ENCODE measurements at regions not wholly inside any gene's neighbourhood (a gene's known extent, or its start where the extent isn't known, plus 50 kb on each side); places are given as distances from the start of the nearest gene placed in this dataset.

DNA sequence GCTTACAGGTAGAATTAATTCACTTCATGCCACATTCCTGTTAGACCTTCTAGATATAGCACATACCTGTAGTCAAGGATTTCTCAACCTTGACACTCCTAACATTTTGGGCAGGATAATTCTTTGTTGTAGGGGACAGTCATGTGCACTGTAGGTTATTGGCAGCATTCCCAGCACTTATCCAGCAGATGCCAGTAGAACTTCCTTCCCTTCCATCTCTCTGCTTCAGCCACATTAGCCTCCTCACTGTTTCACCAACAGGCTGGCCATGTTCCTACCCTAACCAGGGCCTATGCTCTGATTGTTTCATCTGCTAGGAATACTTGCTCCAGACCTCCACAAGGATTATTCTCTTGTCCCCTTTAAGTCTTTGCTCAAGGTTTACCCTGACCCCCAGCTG is 68.0 kb upstream of the STAC start:
- TF ChIP-seq, protein P1, sequence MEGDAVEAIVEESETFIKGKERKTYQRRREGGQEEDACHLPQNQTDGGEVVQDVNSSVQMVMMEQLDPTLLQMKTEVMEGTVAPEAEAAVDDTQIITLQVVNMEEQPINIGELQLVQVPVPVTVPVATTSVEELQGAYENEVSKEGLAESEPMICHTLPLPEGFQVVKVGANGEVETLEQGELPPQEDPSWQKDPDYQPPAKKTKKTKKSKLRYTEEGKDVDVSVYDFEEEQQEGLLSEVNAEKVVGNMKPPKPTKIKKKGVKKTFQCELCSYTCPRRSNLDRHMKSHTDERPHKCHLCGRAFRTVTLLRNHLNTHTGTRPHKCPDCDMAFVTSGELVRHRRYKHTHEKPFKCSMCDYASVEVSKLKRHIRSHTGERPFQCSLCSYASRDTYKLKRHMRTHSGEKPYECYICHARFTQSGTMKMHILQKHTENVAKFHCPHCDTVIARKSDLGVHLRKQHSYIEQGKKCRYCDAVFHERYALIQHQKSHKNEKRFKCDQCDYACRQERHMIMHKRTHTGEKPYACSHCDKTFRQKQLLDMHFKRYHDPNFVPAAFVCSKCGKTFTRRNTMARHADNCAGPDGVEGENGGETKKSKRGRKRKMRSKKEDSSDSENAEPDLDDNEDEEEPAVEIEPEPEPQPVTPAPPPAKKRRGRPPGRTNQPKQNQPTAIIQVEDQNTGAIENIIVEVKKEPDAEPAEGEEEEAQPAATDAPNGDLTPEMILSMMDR (IDR thresholded peaks at IDR 0.05 in 8 of 11, conservative IDR thresholded peaks at IDR 0.05 in 3 of 11): no peak
- no peak for TF ChIP-seq POLR2A (IDR thresholded peaks at IDR 0.05)
